GM18909 (cell line): ENCODE measurements at regions not wholly inside any gene's neighbourhood (a gene's known extent, or its start where the extent isn't known, plus 50 kb on each side); places are given as distances from the start of the nearest gene placed in this dataset.
"Not testable (repeated sequence)": the region's sequence is repeated elsewhere in the genome, so short reads cannot be mapped to it uniquely, and the experiment has no call there.

Source experiments
- ATAC-seq: cut with Tn5 transposase; IDR thresholded peaks from one replicate; pipeline ENCODE4 v1.9.1; 2021; ENCODE audit warnings: mild to moderate bottlenecking; ENCODE audit not compliant: unreplicated experiment, poor library complexity

DNA sequence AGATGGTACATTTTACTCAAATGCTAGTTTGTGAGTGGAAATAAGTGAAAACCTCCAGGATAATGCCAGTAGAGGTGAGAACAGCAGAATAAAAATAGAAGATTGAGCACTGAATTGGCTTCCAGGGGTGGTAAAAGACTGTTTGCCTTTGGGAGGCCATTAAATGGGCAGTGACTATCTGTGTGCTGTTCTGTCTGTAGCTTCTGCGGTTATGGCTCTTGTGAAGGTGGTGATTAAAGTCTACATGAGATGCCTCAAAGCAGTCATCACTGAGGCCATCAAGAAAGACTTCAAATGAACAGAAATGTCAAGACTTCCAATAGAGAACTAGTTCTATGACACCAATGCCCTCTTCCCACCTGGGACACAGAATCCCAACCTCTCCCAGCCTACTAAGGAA, 108.8 kb downstream of the EFHB start:
- no peak for ATAC-seq

GRCh38 chr3:19822805-19823204, 111.2 kb downstream of the EFHB start:
- no peak for ATAC-seq

- no peak for ATAC-seq
Measured at GRCh38 chr3:19816631-19817030, 117.4 kb downstream of the EFHB start.

GRCh38 chr3:19815805-19816204, 118.2 kb downstream of the EFHB start:
- no peak for ATAC-seq

DNA sequence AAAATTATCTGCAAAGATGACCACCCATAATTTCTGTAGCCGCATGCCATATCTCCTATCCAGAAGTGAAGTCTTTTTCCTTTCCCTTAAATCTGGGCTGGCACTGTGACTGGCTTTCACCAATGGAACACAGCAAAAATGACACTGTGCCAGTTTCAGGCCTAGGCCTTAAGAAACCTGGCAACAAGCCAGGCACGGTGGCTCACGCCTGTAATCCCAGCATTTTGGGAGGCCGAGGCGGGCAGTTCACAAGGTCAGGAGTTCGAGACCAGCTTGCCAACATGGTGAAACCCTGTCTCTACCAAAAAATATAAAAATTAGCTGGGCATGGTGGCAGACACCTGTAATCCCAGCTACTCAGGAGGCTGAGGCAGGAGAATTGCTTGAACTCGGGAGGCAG, 120.3 kb downstream of the EFHB start:
- not testable (repeated sequence) for ATAC-seq

GRCh38 chr3:19811689-19812088, 122.3 kb downstream of the EFHB start:
- no peak for ATAC-seq

GRCh38 chr3:19808834-19809233, 125.2 kb downstream of the EFHB start:
- ATAC-seq: no peak

- ATAC-seq: no peak
Measured at GRCh38 chr3:19799887-19800286, 134.1 kb downstream of the EFHB start.

- ATAC-seq: no peak
Measured at GRCh38 chr3:19799115-19799514, 134.9 kb downstream of the EFHB start.

DNA sequence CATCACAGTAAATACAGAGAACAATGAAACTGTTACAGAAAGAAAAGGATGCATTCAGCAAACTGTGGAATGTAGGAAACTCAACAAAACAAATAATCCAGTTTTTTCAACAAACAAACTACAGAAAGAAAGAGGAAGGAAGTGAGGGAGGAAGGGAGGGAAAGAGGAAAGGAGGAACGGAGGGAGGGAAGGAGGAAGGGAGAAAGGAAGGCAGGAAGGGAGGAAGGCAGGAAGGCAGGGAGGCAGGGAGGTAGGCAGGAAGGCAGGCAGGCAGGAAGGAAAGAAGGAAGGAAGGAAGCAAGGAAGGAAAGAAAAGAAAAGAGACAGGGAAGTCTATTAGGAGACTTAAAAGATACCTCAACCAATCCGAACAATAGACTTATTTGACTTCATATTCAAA, 135.7 kb downstream of the EFHB start:
- no peak for ATAC-seq

GRCh38 chr3:19792388-19792787, 141.6 kb downstream of the EFHB start:
- no peak for ATAC-seq

- no peak for ATAC-seq
Measured at GRCh38 chr3:19775765-19776164, 158.3 kb downstream of the EFHB start.

- ATAC-seq: peak; percentile 50
Measured at GRCh38 chr3:19769694-19770093, 164.3 kb downstream of the EFHB start.

DNA sequence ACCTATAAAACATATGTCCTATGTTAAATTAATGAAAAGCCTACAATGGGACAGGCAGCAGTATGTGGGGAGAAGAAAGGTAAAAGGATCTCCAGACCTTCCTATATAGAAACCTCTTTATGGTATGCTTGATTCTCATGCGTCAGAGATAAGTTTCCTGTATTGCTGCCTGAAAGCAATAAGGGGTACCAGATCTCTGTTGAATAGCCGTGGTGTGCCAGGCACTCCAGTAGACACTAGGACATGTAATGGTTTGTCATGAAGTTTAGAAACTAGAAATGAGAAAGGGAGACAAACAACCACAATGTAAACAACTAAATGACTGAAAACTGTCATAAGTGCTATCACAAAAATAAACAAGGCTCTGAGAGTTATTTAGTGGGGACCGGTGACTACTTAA, 168.1 kb downstream of the EFHB start:
- no peak for ATAC-seq

GRCh38 chr3:19757773-19758172, 176.2 kb downstream of the EFHB start:
- ATAC-seq: no peak

DNA sequence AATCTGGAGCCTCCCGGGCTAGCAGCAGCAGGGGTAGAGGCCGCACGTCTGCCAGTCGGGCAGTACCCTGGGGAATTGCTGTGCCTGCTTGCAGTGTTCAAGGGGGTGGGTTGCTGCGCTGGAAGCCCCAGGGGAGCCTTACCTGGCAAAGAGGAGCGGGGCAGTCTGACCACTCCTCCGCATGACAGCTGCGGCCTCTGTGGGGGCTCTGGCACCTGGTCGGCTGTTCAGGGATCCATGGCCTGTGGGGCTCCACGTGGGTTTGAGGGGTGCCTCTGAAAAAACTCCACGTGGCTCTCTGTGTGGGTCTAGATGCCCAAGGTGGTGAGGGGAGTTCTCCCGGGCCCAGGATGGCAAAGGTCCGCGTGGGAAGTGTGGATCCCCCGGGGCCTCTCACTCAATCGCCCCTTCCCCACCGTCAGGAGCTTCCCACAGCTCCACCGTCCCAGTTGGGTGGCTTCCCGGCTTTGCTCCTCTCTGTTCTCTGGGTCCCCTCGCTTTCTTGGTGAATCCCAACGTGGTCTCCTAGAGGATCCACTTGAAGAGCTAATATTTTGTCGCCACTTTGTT, 184.5 kb downstream of the EFHB start:
- no peak for ATAC-seq

DNA sequence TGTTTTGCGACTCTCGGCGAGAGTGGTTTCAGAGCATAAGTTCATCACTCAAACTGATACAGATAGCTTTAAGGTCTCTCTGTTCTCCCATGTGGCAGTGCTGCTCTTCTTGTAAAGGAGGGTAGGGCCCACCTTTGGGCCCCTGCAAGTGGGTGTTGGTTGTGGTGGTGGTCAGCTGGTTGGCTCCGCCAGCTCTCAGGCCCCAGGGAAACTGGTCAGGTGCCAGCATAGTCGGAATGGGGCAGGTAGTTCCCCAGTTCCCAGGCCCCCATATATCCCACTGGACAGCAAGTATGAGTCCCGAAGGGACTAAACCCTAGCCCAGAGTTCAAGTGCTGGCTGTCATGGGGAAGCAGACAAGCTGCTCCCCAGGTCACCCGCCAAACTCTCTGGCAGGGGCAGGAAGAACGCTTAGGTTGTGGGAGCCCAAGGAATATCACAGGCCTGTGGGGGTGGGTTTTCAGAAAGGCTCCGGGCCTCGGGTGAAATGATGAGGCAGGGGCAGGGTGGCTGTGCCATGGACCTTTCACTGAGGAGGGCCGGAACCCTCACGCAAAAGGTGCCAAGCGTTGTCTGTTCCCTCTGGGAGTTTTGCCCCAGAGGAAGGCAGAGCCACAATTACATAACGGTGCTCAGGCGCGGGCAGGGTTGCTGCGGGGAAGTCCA, 185.1 kb downstream of the EFHB start:
- ATAC-seq: no peak

DNA sequence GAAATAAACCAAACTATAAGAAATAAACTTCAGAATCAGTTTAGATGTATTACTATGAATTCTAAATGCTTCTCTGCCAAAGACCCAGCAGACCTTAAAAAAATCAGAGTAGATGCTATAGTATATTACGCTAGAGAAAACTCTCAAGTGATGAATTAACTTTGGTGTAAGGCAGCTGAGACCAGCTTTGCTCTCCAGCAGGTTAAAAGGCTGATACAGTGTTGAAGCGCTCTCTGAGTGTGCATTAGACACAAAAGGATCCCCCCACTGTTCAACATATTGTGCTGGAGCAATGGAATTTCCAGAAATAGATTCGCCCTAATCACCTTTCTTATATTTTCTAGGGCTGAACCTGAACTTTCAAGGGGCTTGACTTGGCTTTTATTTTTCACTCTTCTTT, 190.0 kb downstream of the EFHB start:
- no peak for ATAC-seq

- ATAC-seq: no peak
Measured at GRCh38 chr3:19742935-19743334, 191.1 kb downstream of the EFHB start.

DNA sequence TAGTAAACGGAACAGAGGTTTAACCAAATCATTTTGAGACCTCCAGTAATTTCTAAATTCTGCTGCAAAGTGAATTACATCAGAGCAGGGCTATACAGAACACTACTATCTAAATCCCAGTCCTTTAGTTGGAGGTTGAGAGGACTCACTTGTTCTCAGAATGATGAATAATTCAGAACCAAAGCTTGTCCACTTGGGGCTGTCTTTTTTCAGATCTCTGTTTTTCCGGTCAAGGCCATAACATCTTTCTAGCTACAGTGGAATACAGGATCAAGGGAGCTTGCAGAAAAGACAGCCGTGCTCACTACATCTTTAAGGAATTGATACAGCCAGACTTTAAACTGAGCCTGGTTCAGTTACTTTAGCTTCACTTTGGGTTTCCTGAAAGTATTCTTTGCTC, 194.5 kb downstream of the EFHB start:
- ATAC-seq: no peak

DNA sequence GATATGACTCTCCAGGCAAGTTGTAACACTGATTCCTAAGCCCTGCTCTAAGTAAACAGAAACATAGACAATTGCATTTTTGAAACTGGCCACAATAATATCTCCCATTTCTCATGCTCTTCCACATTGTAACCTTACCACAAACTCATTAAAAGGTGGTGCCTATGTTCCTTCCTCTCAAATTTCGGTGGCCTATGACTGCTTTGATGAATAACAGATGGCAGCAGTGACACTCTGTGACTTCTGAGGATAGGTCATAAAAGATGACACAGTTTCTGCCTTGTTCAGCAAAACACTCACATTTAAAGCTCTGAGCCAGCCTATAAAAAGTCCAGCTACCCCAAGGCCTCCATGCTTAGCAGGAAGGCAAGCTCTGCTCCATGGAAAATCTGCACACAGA, 195.2 kb downstream of the EFHB start:
- ATAC-seq: no peak

DNA sequence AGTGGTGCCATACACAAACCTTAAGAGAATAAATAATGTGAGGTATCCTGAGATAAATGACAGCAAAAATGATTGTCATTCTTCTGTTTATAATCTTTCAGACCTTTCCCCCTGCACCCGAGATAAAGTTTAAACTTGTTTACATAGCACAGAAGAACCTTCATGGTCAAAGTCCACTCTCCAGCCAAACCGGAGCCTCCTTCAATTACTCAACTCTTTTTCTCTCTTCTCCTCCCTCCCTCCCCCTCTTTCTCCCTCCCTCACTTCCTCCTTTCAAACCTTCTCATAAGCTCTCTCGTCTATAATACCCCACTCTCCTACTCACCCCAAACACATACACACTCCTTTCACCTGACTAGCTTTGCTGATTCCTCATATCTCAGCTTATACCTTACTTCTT, 198.9 kb downstream of the EFHB start:
- ATAC-seq: no peak
